ENCODE measurements at regions not wholly inside any gene's neighbourhood (a gene's known extent, or its start where the extent isn't known, plus 50 kb on each side); places are given as distances from the start of the nearest gene placed in this dataset.

- Histone ChIP-seq H3K4me3 (ENCODE audit: insufficient read depth, low read depth, low read length) (no peak overlapping the region), H3K4me2 (ENCODE audit: low read length) (no peak overlapping the region), H4K20me1 (ENCODE audit: insufficient read depth, low read length) (no peaks in the 10 kb centered on the region), H3K27ac (ENCODE audit: low read depth, low read length) (no peak overlapping the region), H3K4me1 (ENCODE audit: insufficient read depth, low read length) (no peaks in the 10 kb centered on the region), H2AFZ (ENCODE audit: low read depth, low read length) (no peak overlapping the region), H3K36me3 (ENCODE audit: insufficient read depth, low read length) (no peaks in the 10 kb centered on the region), H3K27me3 (ENCODE audit: insufficient read depth, low read length) (no peaks in the 10 kb centered on the region), H3K9me3 (ENCODE audit: insufficient read depth, low read depth, low read length) (no peaks in the 10 kb centered on the region), H3K79me2 (ENCODE audit: insufficient read depth, low read length) (no peaks in the 10 kb centered on the region), H3K9ac (ENCODE audit: low read length) (no peak overlapping the region)
- DNase-seq (ENCODE audit: low read depth) (no peak), FAIRE-seq (no peak)
- Mint-ChIP-seq H3K27me3 (ENCODE audit: low read depth, unreplicated experiment) (no peaks in the 10 kb centered on the region), H3K9me3 (ENCODE audit: unreplicated experiment) (no peaks in the 10 kb centered on the region), H3K36me3 (ENCODE audit: low read depth, unreplicated experiment) (no peaks in the 10 kb centered on the region), H3K4me1 (ENCODE audit: low read depth, unreplicated experiment) (no peaks in the 10 kb centered on the region), H3K27ac (ENCODE audit: unreplicated experiment) (no peak overlapping the region), H3K4me3 (ENCODE audit: unreplicated experiment) (no peak overlapping the region)
- TF ChIP-seq EZH2 (IDR thresholded peaks at IDR 0.05; ENCODE audit: insufficient read depth, low read length), result no peak
- TF ChIP-seq CTCF (IDR thresholded peaks at IDR 0.05; ENCODE audit: insufficient read depth, low read depth, low read length), result no peak
Observed at GRCh38 chr11:127805771-127806170, 781.6 kb downstream of the ETS1 start.

GRCh38 chr11:127804747-127805400 lies 782.5 kb downstream of the ETS1 start:
- H3K4me2 ChIP-seq (ENCODE audit: low read length), result no peak overlapping the region
- H2AFZ ChIP-seq (ENCODE audit: low read depth, low read length), result no peak overlapping the region
- H3K27me3 Mint-ChIP-seq (ENCODE audit: low read depth, unreplicated experiment), result no peaks in the 10 kb centered on the region
- no peaks in the 10 kb centered on the region for H3K4me1 ChIP-seq (ENCODE audit: insufficient read depth, low read length)
- FAIRE-seq, result no peak
- no peak for DNase-seq (ENCODE audit: low read depth)
- no peaks in the 10 kb centered on the region for H3K27me3 ChIP-seq (ENCODE audit: insufficient read depth, low read length)
- no peaks in the 10 kb centered on the region for H3K79me2 ChIP-seq (ENCODE audit: insufficient read depth, low read length)
- H3K27ac ChIP-seq (ENCODE audit: low read depth, low read length), result no peak overlapping the region
- H3K27ac Mint-ChIP-seq (ENCODE audit: unreplicated experiment), result no peak overlapping the region
- no peaks in the 10 kb centered on the region for H3K9me3 Mint-ChIP-seq (ENCODE audit: unreplicated experiment)
- H3K36me3 ChIP-seq (ENCODE audit: insufficient read depth, low read length), result no peaks in the 10 kb centered on the region
- H3K9ac ChIP-seq (ENCODE audit: low read length), result no peak overlapping the region
- H3K4me3 ChIP-seq (ENCODE audit: insufficient read depth, low read depth, low read length), result no peak overlapping the region
- H3K9me3 ChIP-seq (ENCODE audit: insufficient read depth, low read depth, low read length), result no peaks in the 10 kb centered on the region
- no peaks in the 10 kb centered on the region for H3K36me3 Mint-ChIP-seq (ENCODE audit: low read depth, unreplicated experiment)
- no peaks in the 10 kb centered on the region for H4K20me1 ChIP-seq (ENCODE audit: insufficient read depth, low read length)
- TF ChIP-seq EZH2 (IDR thresholded peaks at IDR 0.05; ENCODE audit: insufficient read depth, low read length), result no peak
- no peak for TF ChIP-seq CTCF (IDR thresholded peaks at IDR 0.05; ENCODE audit: insufficient read depth, low read depth, low read length)
- no peaks in the 10 kb centered on the region for H3K4me1 Mint-ChIP-seq (ENCODE audit: low read depth, unreplicated experiment)
- no peak overlapping the region for H3K4me3 Mint-ChIP-seq (ENCODE audit: unreplicated experiment)

- no peaks in the 10 kb centered on the region for H3K27me3 Mint-ChIP-seq (ENCODE audit: low read depth, unreplicated experiment)
- no peak for DNase-seq (ENCODE audit: low read depth)
Observed at GRCh38 chr11:127803755-127804154, 783.6 kb downstream of the ETS1 start.

More at GRCh38 chr11:127803755-127804154, 783.6 kb downstream of the ETS1 start:
- Histone ChIP-seq H3K9ac (ENCODE audit: low read length) (no peak overlapping the region), H3K79me2 (ENCODE audit: insufficient read depth, low read length) (no peaks in the 10 kb centered on the region), H3K4me3 (ENCODE audit: insufficient read depth, low read depth, low read length) (no peak overlapping the region), H4K20me1 (ENCODE audit: insufficient read depth, low read length) (no peaks in the 10 kb centered on the region), H3K4me2 (ENCODE audit: low read length) (no peak overlapping the region), H2AFZ (ENCODE audit: low read depth, low read length) (no peak overlapping the region), H3K4me1 (ENCODE audit: insufficient read depth, low read length) (no peaks in the 10 kb centered on the region), H3K27me3 (ENCODE audit: insufficient read depth, low read length) (no peaks in the 10 kb centered on the region), H3K27ac (ENCODE audit: low read depth, low read length) (no peak overlapping the region), H3K9me3 (ENCODE audit: insufficient read depth, low read depth, low read length) (peaks cover under 1% of the 10 kb centered on the region), H3K36me3 (ENCODE audit: insufficient read depth, low read length) (no peaks in the 10 kb centered on the region)
- Mint-ChIP-seq H3K4me1 (ENCODE audit: low read depth, unreplicated experiment) (no peaks in the 10 kb centered on the region), H3K9me3 (ENCODE audit: unreplicated experiment) (no peaks in the 10 kb centered on the region), H3K36me3 (ENCODE audit: low read depth, unreplicated experiment) (no peaks in the 10 kb centered on the region), H3K27ac (ENCODE audit: unreplicated experiment) (no peak overlapping the region), H3K4me3 (ENCODE audit: unreplicated experiment) (no peak overlapping the region)
- TF ChIP-seq EZH2 (IDR thresholded peaks at IDR 0.05; ENCODE audit: insufficient read depth, low read length), result no peak
- no peak for TF ChIP-seq CTCF (IDR thresholded peaks at IDR 0.05; ENCODE audit: insufficient read depth, low read depth, low read length)
- FAIRE-seq, result no peak

Measured in astrocyte (in vitro differentiated cells and primary cell).